ENCODE measurements at regions not wholly inside any gene's neighbourhood (a gene's known extent, or its start where the extent isn't known, plus 50 kb on each side); places are given as distances from the start of the nearest gene placed in this dataset.
"Not testable (repeated sequence)": the region's sequence is repeated elsewhere in the genome, so short reads cannot be mapped to it uniquely, and the experiment has no call there.

GRCh38 chr11:47928426-47928825 is 51.9 kb upstream of the PTPRJ start:
- DNase-seq, result no peak

- DNase-seq, result no peak
These were observed 56.1 kb upstream of the PTPRJ start for GRCh38 chr11:47924184-47924691.

- no peak for DNase-seq
These were observed 56.7 kb upstream of the PTPRJ start for GRCh38 chr11:47923667-47924066.

- not testable (repeated sequence) for DNase-seq
These were observed 59.2 kb upstream of the PTPRJ start for GRCh38 chr11:47921080-47921555.

- no peak for DNase-seq
These were observed 61.4 kb upstream of the PTPRJ start for GRCh38 chr11:47918882-47919495.

- no peak for DNase-seq
These were observed 62.0 kb upstream of the PTPRJ start for GRCh38 chr11:47918370-47918690.

GRCh38 chr11:47917599-47918369 is 62.6 kb upstream of the PTPRJ start:
- peak; percentile 79 for DNase-seq

- peak; percentile 71 for DNase-seq
These were observed 64.0 kb upstream of the PTPRJ start for GRCh38 chr11:47916361-47916841.

- DNase-seq, result no peak
These were observed 64.6 kb upstream of the PTPRJ start for GRCh38 chr11:47915783-47916182.

- DNase-seq, result no peak
These were observed 65.0 kb upstream of the PTPRJ start for GRCh38 chr11:47915374-47915773.

- DNase-seq, result no peak
These were observed 65.6 kb upstream of the PTPRJ start for GRCh38 chr11:47914743-47915142.

- no peak for DNase-seq
These were observed 65.5 kb upstream of the NUP160 start for GRCh38 chr11:47913529-47914244.

GRCh38 chr11:47912843-47913437 is 64.8 kb upstream of the NUP160 start:
- DNase-seq, result no peak

GRCh38 chr11:47911149-47911548 is 63.0 kb upstream of the NUP160 start:
- DNase-seq, result no peak

- no peak for DNase-seq
These were observed 60.0 kb upstream of the NUP160 start for GRCh38 chr11:47908198-47908597.

GRCh38 chr11:47907499-47907898 is 59.3 kb upstream of the NUP160 start:
- no peak for DNase-seq

- no peak for DNase-seq
These were observed 57.9 kb upstream of the NUP160 start for GRCh38 chr11:47906066-47906465.

GRCh38 chr11:47905358-47906059 is 57.4 kb upstream of the NUP160 start:
- DNase-seq, result no peak

GRCh38 chr11:47904808-47905207 is 56.7 kb upstream of the NUP160 start:
- no peak for DNase-seq

GRCh38 chr11:47904048-47904447 is 55.9 kb upstream of the NUP160 start:
- DNase-seq, result no peak

- DNase-seq, result no peak
These were observed 51.7 kb upstream of the NUP160 start for GRCh38 chr11:47899801-47900200.

Data from right hindlimb (tissue), 1 donor.